ENCODE measurements at regions not wholly inside any gene's neighbourhood (a gene's known extent, or its start where the extent isn't known, plus 50 kb on each side); places are given as distances from the start of the nearest gene placed in this dataset.

DNA sequence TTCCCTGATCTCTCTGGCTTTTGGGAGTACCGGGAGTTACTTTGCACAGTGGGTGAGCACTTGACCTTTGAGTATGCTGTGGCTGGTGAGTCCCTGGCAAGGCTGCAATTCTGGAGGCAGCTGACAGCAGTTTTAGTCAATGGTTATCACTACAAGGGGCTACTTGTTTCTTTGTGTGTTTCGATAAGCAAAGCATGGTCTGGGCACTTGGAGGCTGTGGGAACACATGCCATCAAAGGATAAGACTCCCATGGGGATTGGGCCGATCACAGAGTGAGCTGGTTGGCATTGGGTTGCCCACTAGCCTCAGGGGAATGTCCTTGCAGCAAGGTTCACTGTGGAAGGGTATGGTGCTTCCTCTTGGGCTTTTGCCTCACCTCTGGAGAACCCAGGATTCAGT is 208.2 kb downstream of the SNX13 start:
- TF ChIP-seq POLR2A (IDR thresholded peaks at IDR 0.05), result no peak
- no peak for TF ChIP-seq EP300 (IDR thresholded peaks at IDR 0.05)
- TF ChIP-seq, protein P1, sequence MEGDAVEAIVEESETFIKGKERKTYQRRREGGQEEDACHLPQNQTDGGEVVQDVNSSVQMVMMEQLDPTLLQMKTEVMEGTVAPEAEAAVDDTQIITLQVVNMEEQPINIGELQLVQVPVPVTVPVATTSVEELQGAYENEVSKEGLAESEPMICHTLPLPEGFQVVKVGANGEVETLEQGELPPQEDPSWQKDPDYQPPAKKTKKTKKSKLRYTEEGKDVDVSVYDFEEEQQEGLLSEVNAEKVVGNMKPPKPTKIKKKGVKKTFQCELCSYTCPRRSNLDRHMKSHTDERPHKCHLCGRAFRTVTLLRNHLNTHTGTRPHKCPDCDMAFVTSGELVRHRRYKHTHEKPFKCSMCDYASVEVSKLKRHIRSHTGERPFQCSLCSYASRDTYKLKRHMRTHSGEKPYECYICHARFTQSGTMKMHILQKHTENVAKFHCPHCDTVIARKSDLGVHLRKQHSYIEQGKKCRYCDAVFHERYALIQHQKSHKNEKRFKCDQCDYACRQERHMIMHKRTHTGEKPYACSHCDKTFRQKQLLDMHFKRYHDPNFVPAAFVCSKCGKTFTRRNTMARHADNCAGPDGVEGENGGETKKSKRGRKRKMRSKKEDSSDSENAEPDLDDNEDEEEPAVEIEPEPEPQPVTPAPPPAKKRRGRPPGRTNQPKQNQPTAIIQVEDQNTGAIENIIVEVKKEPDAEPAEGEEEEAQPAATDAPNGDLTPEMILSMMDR (IDR thresholded peaks at IDR 0.05), result no peak

All from tibial nerve (tissue), 4 donors.